ENCODE measurements at regions not wholly inside any gene's neighbourhood (a gene's known extent, or its start where the extent isn't known, plus 50 kb on each side); places are given as distances from the start of the nearest gene placed in this dataset.

DNA sequence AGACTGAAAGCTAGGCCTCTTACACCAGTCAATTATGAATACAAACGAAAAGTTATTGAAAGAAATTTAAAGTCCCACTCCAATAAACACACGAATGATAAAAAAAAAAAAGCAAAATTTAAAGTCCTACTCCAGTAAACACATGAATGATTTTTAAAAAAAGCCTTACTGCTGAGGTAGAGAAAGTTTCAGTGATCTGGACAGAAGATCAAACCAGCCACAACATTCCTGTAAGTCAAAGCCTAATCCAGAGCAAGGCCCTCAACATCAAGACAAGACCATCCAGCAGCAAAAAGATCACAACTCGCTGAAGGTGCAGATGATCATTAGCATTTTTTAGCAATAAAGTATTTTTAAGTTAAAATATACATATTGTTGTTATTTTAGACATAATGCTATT, 95.6 kb upstream of the LIPC start:
- CTCF ChIA-PET, result no interaction called here
- BruUV-seq (replicated peaks), result no TSS peak
- Histone ChIP-seq H2AFZ (ENCODE audit: low read depth, low read length, poor library complexity, severe bottlenecking) (no peak overlapping the region), H3K36me3 (ENCODE audit: control insufficient read depth in 1 of 2, insufficient read depth in 2 of 2, low read length in 2 of 2) (no peaks in the 10 kb centered on the region), H3K4me3 (replicated peaks in 1 of 2; ENCODE audit: low read depth in 1 of 2, low read length in 2 of 2) (no peak overlapping the region), H3K79me2 (ENCODE audit: insufficient read depth, low read length) (no peaks in the 10 kb centered on the region), H3K27me3 (ENCODE audit: insufficient read depth, low read length) (no peaks in the 10 kb centered on the region), H3K9ac (ENCODE audit: low read length) (no peak overlapping the region), H3K9me3 (ENCODE audit: control insufficient read depth in 1 of 2, insufficient read depth in 1 of 2, low read depth in 1 of 2, low read length in 2 of 2) (no peaks in the 10 kb centered on the region), H3K9me2 (ENCODE audit: insufficient read depth) (no peaks in the 10 kb centered on the region), H4K20me1 (ENCODE audit: insufficient read depth) (no peaks in the 10 kb centered on the region), H3K27ac (ENCODE audit: low read depth, low read length) (no peak overlapping the region), H3K4me2 (ENCODE audit: low read length) (no peak overlapping the region), H3K4me1 (ENCODE audit: control insufficient read depth in 1 of 2, insufficient read depth in 2 of 2, low read length in 2 of 2) (peaks cover 24 to 25% of the 10 kb centered on the region in 2 experiments)
- no peak for ATAC-seq
- no peak for DNase-seq (ENCODE audit: low read depth, low spot score)
- RAD21 ChIA-PET (ENCODE audit: low non-redundant PET in 1 of 2, low total read pairs in 2 of 2, uncharacterized antibody in 2 of 2, unreplicated experiment in 2 of 2), result no interaction called here
- POLR2A ChIA-PET, result no interaction called here
- no peak for TF ChIP-seq MAX (IDR thresholded peaks at IDR 0.05)
- TF ChIP-seq ATF3 (IDR thresholded peaks at IDR 0.05), result no peak
- no peak for TF ChIP-seq FOSL1 (IDR thresholded peaks at IDR 0.05; ENCODE audit: low read depth)
- TF ChIP-seq YY1 (IDR thresholded peaks at IDR 0.05; ENCODE audit: extremely low read depth, insufficient replicate concordance, low read depth, low read length), result no peak
- TF ChIP-seq SIN3A (IDR thresholded peaks at IDR 0.05; ENCODE audit: low read depth), result no peak
- no peak for TF ChIP-seq ZBTB33 (IDR thresholded peaks at IDR 0.05; ENCODE audit: extremely low read depth, insufficient replicate concordance, low read length)
- no peak for TF ChIP-seq TCF7L2 (IDR thresholded peaks at IDR 0.05; ENCODE audit: borderline replicate concordance, extremely low read depth, insufficient read depth, insufficient read length)
- no peak for TF ChIP-seq JUND (IDR thresholded peaks at IDR 0.05)
- TF ChIP-seq, protein P1, sequence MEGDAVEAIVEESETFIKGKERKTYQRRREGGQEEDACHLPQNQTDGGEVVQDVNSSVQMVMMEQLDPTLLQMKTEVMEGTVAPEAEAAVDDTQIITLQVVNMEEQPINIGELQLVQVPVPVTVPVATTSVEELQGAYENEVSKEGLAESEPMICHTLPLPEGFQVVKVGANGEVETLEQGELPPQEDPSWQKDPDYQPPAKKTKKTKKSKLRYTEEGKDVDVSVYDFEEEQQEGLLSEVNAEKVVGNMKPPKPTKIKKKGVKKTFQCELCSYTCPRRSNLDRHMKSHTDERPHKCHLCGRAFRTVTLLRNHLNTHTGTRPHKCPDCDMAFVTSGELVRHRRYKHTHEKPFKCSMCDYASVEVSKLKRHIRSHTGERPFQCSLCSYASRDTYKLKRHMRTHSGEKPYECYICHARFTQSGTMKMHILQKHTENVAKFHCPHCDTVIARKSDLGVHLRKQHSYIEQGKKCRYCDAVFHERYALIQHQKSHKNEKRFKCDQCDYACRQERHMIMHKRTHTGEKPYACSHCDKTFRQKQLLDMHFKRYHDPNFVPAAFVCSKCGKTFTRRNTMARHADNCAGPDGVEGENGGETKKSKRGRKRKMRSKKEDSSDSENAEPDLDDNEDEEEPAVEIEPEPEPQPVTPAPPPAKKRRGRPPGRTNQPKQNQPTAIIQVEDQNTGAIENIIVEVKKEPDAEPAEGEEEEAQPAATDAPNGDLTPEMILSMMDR (IDR thresholded peaks at IDR 0.05 in 2 of 3, conservative IDR thresholded peaks at IDR 0.05 in 1 of 3; ENCODE audit: borderline replicate concordance in 1 of 3, insufficient read depth in 1 of 3, low read depth in 2 of 3, low read length in 2 of 3), result no peak
- TF ChIP-seq EZH2phosphoT487 (IDR thresholded peaks at IDR 0.05; ENCODE audit: borderline replicate concordance), result no peak
- no peak for TF ChIP-seq EGR1 (IDR thresholded peaks at IDR 0.05; ENCODE audit: low read depth)
- no peak for TF ChIP-seq ZFX (IDR thresholded peaks at IDR 0.05)
- TF ChIP-seq SP1 (IDR thresholded peaks at IDR 0.05; ENCODE audit: low read depth), result no peak
- no peak for TF ChIP-seq POLR2AphosphoS5 (IDR thresholded peaks at IDR 0.05; ENCODE audit: low read depth, low read length)
- TF ChIP-seq CBX3 (IDR thresholded peaks at IDR 0.05; ENCODE audit: low read depth), result no peak
- TF ChIP-seq, protein P2, sequence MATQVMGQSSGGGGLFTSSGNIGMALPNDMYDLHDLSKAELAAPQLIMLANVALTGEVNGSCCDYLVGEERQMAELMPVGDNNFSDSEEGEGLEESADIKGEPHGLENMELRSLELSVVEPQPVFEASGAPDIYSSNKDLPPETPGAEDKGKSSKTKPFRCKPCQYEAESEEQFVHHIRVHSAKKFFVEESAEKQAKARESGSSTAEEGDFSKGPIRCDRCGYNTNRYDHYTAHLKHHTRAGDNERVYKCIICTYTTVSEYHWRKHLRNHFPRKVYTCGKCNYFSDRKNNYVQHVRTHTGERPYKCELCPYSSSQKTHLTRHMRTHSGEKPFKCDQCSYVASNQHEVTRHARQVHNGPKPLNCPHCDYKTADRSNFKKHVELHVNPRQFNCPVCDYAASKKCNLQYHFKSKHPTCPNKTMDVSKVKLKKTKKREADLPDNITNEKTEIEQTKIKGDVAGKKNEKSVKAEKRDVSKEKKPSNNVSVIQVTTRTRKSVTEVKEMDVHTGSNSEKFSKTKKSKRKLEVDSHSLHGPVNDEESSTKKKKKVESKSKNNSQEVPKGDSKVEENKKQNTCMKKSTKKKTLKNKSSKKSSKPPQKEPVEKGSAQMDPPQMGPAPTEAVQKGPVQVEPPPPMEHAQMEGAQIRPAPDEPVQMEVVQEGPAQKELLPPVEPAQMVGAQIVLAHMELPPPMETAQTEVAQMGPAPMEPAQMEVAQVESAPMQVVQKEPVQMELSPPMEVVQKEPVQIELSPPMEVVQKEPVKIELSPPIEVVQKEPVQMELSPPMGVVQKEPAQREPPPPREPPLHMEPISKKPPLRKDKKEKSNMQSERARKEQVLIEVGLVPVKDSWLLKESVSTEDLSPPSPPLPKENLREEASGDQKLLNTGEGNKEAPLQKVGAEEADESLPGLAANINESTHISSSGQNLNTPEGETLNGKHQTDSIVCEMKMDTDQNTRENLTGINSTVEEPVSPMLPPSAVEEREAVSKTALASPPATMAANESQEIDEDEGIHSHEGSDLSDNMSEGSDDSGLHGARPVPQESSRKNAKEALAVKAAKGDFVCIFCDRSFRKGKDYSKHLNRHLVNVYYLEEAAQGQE (IDR thresholded peaks at IDR 0.05; ENCODE audit: low read depth), result no peak
- TF ChIP-seq ZNF274 (IDR thresholded peaks at IDR 0.05; ENCODE audit: low read depth, low read length), result no peak
- no peak for TF ChIP-seq EZH2 (IDR thresholded peaks at IDR 0.05)
- TF ChIP-seq POLR2A (IDR thresholded peaks at IDR 0.05; ENCODE audit: borderline replicate concordance, extremely low read depth, insufficient read depth, insufficient read length), result no peak
- intact Hi-C loops (cut with micrococcal nuclease), result no loop called here

All from HCT116 (cell line).